ENCODE measurements at regions not wholly inside any gene's neighbourhood (a gene's known extent, or its start where the extent isn't known, plus 50 kb on each side); places are given as distances from the start of the nearest gene placed in this dataset.

- TF ChIP-seq, protein P1, sequence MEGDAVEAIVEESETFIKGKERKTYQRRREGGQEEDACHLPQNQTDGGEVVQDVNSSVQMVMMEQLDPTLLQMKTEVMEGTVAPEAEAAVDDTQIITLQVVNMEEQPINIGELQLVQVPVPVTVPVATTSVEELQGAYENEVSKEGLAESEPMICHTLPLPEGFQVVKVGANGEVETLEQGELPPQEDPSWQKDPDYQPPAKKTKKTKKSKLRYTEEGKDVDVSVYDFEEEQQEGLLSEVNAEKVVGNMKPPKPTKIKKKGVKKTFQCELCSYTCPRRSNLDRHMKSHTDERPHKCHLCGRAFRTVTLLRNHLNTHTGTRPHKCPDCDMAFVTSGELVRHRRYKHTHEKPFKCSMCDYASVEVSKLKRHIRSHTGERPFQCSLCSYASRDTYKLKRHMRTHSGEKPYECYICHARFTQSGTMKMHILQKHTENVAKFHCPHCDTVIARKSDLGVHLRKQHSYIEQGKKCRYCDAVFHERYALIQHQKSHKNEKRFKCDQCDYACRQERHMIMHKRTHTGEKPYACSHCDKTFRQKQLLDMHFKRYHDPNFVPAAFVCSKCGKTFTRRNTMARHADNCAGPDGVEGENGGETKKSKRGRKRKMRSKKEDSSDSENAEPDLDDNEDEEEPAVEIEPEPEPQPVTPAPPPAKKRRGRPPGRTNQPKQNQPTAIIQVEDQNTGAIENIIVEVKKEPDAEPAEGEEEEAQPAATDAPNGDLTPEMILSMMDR (conservative IDR thresholded peaks at IDR 0.05 in 1 of 2, IDR thresholded peaks at IDR 0.05 in 1 of 2; ENCODE audit: low read depth in 1 of 2, low read length in 2 of 2) = no peak
- no peak for TF ChIP-seq EZH2 (IDR thresholded peaks at IDR 0.05; ENCODE audit: low read length, missing control alignments)
These were observed 116.5 kb upstream of the ROPN1 start for GRCh38 chr3:124108446-124108845.

All from fibroblast of lung (primary cell).